ENCODE measurements at regions not wholly inside any gene's neighbourhood (a gene's known extent, or its start where the extent isn't known, plus 50 kb on each side); places are given as distances from the start of the nearest gene placed in this dataset.

DNA sequence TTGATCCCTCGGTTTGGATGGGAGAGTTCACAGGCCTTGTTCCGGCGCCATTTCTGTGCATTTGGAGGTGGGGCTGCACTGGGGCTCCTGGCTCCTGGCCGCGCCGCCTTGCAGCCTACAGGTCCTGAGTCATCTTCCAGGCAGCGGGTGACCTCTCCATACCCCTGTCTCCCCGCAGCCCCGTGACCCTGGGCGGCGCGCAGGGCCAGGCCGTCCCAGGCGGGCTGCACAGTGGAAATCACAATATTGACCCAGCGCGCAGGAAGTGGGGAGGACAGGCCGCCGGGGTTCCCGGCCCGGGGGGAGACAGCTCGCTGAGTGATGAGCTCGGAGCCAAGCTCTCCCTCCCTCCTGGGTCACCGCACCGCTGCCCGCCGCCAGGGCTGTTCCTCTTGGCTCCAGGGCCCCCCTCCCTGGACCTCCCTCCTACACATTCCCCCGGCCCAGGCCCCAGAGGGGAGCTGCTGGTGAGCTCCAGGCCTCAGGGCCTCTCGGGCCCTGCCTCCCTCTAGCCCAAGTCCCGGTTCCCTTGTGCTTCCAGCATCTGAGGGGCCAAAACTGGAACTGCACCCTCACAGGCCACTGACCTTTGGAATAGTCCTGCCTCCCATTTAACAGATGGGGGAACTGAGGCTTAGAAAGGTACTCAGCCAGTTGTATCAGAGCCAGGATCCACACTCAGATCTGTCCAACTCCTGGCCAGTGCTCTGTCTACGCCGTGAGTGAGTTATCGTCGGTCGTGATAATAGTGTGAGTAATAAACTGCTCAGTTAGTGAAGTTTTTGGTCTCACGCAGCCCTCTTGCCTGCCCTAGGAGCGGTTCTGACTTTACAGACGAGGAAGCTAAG is 142.9 kb upstream of the WNT4 start:
- H3K4me1 ChIP-seq (ENCODE audit: insufficient read depth) = no peaks in the 10 kb centered on the region
- no peaks in the 10 kb centered on the region for H3K36me3 ChIP-seq (ENCODE audit: insufficient read depth)
- 90% methylated on average over 37 of the region's 37 CpGs for WGBS
- DNase-seq (ENCODE audit: extremely low spot score) = no peak
- H3K4me3 ChIP-seq (ENCODE audit: low read depth, low read length) = no peak overlapping the region
- H3K27ac ChIP-seq (ENCODE audit: low read depth) = no peak overlapping the region

GRCh38 chr1:22286491-22286890 is 143.6 kb upstream of the WNT4 start:
- no peak for DNase-seq (ENCODE audit: extremely low spot score)
- Histone ChIP-seq H3K4me3 (ENCODE audit: low read depth, low read length) (no peak overlapping the region), H3K27ac (ENCODE audit: low read depth) (no peak overlapping the region), H3K4me1 (ENCODE audit: insufficient read depth) (no peaks in the 10 kb centered on the region), H3K36me3 (ENCODE audit: insufficient read depth) (no peaks in the 10 kb centered on the region)
- WGBS = 87% methylated on average over 2 of the region's 2 CpGs

DNA sequence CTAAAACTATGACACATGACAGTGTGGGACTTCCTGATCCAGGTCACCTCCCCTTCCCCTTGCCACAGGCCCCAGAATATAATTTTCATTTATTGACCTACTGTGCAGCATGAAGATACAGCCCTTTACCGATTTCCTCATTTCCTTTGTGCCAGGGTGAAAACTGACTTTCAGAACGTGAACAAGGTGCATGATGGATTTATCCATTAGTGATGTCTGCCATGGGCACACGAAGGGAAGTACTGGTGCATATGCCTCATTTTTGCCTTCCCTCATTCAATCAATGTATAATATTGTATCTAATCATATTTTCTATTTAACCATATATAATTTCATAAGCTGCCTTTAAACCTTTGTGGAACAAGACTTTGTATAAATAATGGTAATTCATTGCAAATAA is 144.4 kb upstream of the WNT4 start:
- Histone ChIP-seq H3K36me3 (ENCODE audit: insufficient read depth) (no peaks in the 10 kb centered on the region), H3K4me3 (ENCODE audit: low read depth, low read length) (no peak overlapping the region), H3K27ac (ENCODE audit: low read depth) (no peak overlapping the region), H3K4me1 (ENCODE audit: insufficient read depth) (no peaks in the 10 kb centered on the region)
- no peak for DNase-seq (ENCODE audit: extremely low spot score)
- 89% methylated on average over 3 of the region's 3 CpGs for WGBS

GRCh38 chr1:22287946-22288520 is 145.1 kb upstream of the WNT4 start:
- Histone ChIP-seq H3K27ac (ENCODE audit: low read depth) (no peak overlapping the region), H3K4me3 (ENCODE audit: low read depth, low read length) (no peak overlapping the region), H3K4me1 (ENCODE audit: insufficient read depth) (no peaks in the 10 kb centered on the region), H3K36me3 (ENCODE audit: insufficient read depth) (no peaks in the 10 kb centered on the region)
- WGBS = 58% methylated on average over 15 of the region's 15 CpGs
- no peak for DNase-seq (ENCODE audit: extremely low spot score)

DNA sequence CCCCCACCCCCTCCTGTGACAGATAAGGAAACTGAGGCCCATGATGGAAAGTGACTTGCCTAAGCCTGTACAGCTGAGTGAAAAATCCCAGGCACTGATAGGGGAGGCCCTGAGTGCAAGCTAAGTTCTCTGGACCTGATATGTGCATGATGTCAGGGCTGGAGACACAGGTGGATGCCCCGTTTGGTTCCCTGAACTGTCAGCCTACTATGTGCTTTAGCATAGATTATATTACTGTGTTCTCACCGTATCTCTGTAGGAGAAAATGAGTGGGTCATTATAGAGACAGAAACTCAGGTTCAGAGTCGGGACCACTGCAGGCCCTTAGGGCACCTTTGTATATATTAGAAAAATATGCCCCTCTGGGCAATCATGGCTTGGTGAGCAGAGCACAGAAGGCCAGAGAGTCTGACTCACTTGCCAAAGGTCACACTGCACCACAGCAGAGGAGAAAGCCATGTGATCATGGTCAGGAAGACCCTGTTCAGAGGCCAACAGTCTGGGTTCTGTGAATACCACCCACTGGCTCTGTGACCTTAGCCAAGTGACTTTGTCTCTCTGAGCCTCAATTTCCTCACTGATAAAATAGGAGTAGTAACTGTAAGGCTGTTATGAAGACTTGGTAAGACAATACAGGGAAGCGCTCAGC is 145.8 kb upstream of the WNT4 start:
- DNase-seq (ENCODE audit: extremely low spot score) = no peak
- Histone ChIP-seq H3K4me3 (ENCODE audit: low read depth, low read length) (no peak overlapping the region), H3K36me3 (ENCODE audit: insufficient read depth) (no peaks in the 10 kb centered on the region), H3K4me1 (ENCODE audit: insufficient read depth) (no peaks in the 10 kb centered on the region), H3K27ac (ENCODE audit: low read depth) (no peak overlapping the region)
- WGBS = 89% methylated on average over 4 of the region's 4 CpGs

GRCh38 chr1:22289307-22289995 is 146.6 kb upstream of the WNT4 start:
- Histone ChIP-seq H3K4me3 (ENCODE audit: low read depth, low read length) (no peak overlapping the region), H3K36me3 (ENCODE audit: insufficient read depth) (no peaks in the 10 kb centered on the region), H3K27ac (ENCODE audit: low read depth) (no peak overlapping the region), H3K4me1 (ENCODE audit: insufficient read depth) (no peaks in the 10 kb centered on the region)
- no peak for DNase-seq (ENCODE audit: extremely low spot score)
- 56% methylated on average over 11 of the region's 11 CpGs for WGBS

GRCh38 chr1:22290157-22290556 is 147.3 kb upstream of the WNT4 start:
- H3K4me3 ChIP-seq (ENCODE audit: low read depth, low read length) = no peak overlapping the region
- no peaks in the 10 kb centered on the region for H3K36me3 ChIP-seq (ENCODE audit: insufficient read depth)
- 88% methylated on average over 8 of the region's 8 CpGs for WGBS
- H3K27ac ChIP-seq (ENCODE audit: low read depth) = no peak overlapping the region
- no peaks in the 10 kb centered on the region for H3K4me1 ChIP-seq (ENCODE audit: insufficient read depth)
- DNase-seq (ENCODE audit: extremely low spot score) = no peak

- Histone ChIP-seq H3K4me3 (ENCODE audit: low read depth, low read length) (no peak overlapping the region), H3K27ac (ENCODE audit: low read depth) (no peak overlapping the region), H3K4me1 (ENCODE audit: insufficient read depth) (no peaks in the 10 kb centered on the region), H3K36me3 (ENCODE audit: insufficient read depth) (no peaks in the 10 kb centered on the region)
- DNase-seq (ENCODE audit: extremely low spot score) = no peak
- 88% methylated on average over 9 of the region's 9 CpGs for WGBS
Measured at GRCh38 chr1:22290611-22291010, 147.7 kb upstream of the WNT4 start.

- 84% methylated on average over 6 of the region's 6 CpGs for WGBS
- H3K4me1 ChIP-seq (ENCODE audit: insufficient read depth) = no peaks in the 10 kb centered on the region
- DNase-seq (ENCODE audit: extremely low spot score) = no peak
- no peak overlapping the region for H3K27ac ChIP-seq (ENCODE audit: low read depth)
- no peaks in the 10 kb centered on the region for H3K36me3 ChIP-seq (ENCODE audit: insufficient read depth)
- no peak overlapping the region for H3K4me3 ChIP-seq (ENCODE audit: low read depth, low read length)
Measured at GRCh38 chr1:22291057-22291456, 148.2 kb upstream of the WNT4 start.

GRCh38 chr1:22291494-22291893 is 148.6 kb upstream of the WNT4 start:
- H3K27ac ChIP-seq (ENCODE audit: low read depth) = no peak overlapping the region
- no peaks in the 10 kb centered on the region for H3K4me1 ChIP-seq (ENCODE audit: insufficient read depth)
- no peak overlapping the region for H3K4me3 ChIP-seq (ENCODE audit: low read depth, low read length)
- H3K36me3 ChIP-seq (ENCODE audit: insufficient read depth) = no peaks in the 10 kb centered on the region
- DNase-seq (ENCODE audit: extremely low spot score) = no peak

DNA sequence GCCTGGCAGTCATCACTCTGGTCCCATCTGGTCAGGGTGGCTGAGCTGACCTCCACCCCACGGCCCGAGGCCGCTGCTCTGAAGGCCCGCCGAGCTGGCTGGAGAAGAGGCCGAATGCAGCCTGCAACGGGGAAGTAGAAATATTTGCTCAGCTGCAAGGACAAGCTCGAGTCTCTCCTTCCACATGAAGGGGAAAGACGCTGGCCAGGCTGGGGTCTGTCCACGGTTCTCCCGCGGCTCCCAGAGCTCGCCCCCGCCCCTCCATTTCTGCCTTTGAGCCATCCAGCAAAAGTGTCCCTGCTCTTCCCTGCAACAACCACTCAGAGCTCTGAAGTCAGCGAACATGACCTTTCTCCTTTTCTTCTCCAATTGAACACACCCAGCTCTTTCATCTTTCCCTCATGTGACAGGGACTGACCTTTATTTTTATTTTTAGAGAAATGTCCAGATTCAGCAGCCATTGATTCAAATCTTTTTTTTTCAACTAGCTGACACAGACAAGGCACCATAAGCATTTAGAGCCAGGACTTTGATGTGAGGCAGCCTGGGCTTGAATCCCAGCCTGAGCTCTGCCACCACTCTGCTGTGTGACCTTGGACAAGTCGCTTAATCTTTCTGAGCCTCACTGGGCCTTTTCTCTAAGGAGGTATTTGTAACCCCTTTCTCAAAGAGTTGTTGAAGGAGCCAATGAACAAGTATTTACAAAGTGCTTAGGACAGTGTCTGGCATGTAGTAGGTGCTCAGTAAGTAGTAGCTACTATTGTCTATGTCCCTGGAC is 149.3 kb upstream of the WNT4 start:
- no peaks in the 10 kb centered on the region for H3K36me3 ChIP-seq (ENCODE audit: insufficient read depth)
- 66% methylated on average over 16 of the region's 16 CpGs for WGBS
- no peak for DNase-seq (ENCODE audit: extremely low spot score)
- no peak overlapping the region for H3K4me3 ChIP-seq (ENCODE audit: low read depth, low read length)
- H3K27ac ChIP-seq (ENCODE audit: low read depth) = no peak overlapping the region
- H3K4me1 ChIP-seq (ENCODE audit: insufficient read depth) = no peaks in the 10 kb centered on the region

- Histone ChIP-seq H3K36me3 (ENCODE audit: insufficient read depth) (no peaks in the 10 kb centered on the region), H3K4me1 (ENCODE audit: insufficient read depth) (no peaks in the 10 kb centered on the region), H3K4me3 (ENCODE audit: low read depth, low read length) (no peak overlapping the region), H3K27ac (ENCODE audit: low read depth) (no peak overlapping the region)
- 63% methylated on average over 2 of the region's 2 CpGs for WGBS
- no peak for DNase-seq (ENCODE audit: extremely low spot score)
Measured at GRCh38 chr1:22295396-22295795, 152.5 kb upstream of the WNT4 start.

DNA sequence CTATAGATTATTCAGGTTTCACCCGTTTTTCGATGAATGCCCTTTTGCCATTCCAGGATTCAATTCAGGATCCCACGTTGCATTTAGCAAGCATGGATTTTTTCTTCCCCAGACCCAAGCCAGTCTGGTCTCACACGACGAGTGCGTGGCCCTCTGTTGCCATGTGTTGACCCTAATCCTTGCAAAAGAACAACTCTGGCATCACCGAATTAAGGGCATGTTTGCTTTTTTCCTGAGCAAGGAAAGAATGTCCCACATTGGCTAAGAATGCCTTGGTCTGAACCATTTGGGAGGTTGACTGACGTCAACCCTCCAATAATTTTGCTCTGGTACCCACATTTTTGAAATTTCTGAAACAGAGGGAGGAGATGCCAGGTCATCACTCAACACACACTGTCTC is 153.0 kb upstream of the WNT4 start:
- H3K36me3 ChIP-seq (ENCODE audit: insufficient read depth) = no peaks in the 10 kb centered on the region
- H3K27ac ChIP-seq (ENCODE audit: low read depth) = no peak overlapping the region
- no peaks in the 10 kb centered on the region for H3K4me1 ChIP-seq (ENCODE audit: insufficient read depth)
- WGBS = 82% methylated on average over 8 of the region's 8 CpGs
- no peak overlapping the region for H3K4me3 ChIP-seq (ENCODE audit: low read depth, low read length)
- DNase-seq (ENCODE audit: extremely low spot score) = no peak
